ENCODE measurements at regions not wholly inside any gene's neighbourhood (a gene's known extent, or its start where the extent isn't known, plus 50 kb on each side); places are given as distances from the start of the nearest gene placed in this dataset.
"Not testable (repeated sequence)": the region's sequence is repeated elsewhere in the genome, so short reads cannot be mapped to it uniquely, and the experiment has no call there.

DNA sequence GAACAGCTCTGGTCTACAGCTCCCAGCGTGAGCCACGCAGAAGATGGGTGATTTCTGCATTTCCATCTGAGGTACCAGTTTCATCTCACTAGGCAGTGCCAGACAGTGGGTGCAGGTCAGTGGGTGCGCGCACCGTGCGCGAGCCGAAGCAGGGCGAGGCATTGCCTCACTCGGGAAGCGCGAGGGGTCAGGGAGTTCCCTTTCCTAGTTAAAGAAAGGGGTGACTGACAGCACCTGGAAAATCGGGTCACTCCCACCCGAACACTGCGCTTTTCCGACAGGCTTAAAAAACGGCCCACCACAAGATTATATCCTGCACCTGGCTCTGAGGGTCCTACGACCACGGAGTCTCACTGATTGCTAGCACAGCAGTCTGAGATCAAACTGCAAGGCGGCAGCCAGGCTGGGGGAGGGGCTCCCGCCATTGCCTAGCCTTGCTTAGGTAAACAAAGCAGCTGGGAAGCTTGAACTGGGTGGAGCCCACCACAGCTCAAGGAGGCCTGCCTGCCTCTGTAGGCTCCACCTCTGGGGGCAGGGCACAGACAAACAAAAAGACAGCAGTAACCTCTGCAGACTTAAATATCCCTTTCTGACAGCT is 325.0 kb upstream of the CHST9 start:
- TF ChIP-seq, protein P1, sequence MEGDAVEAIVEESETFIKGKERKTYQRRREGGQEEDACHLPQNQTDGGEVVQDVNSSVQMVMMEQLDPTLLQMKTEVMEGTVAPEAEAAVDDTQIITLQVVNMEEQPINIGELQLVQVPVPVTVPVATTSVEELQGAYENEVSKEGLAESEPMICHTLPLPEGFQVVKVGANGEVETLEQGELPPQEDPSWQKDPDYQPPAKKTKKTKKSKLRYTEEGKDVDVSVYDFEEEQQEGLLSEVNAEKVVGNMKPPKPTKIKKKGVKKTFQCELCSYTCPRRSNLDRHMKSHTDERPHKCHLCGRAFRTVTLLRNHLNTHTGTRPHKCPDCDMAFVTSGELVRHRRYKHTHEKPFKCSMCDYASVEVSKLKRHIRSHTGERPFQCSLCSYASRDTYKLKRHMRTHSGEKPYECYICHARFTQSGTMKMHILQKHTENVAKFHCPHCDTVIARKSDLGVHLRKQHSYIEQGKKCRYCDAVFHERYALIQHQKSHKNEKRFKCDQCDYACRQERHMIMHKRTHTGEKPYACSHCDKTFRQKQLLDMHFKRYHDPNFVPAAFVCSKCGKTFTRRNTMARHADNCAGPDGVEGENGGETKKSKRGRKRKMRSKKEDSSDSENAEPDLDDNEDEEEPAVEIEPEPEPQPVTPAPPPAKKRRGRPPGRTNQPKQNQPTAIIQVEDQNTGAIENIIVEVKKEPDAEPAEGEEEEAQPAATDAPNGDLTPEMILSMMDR (conservative IDR thresholded peaks at IDR 0.05 in 1 of 2, IDR thresholded peaks at IDR 0.05 in 1 of 2; ENCODE audit: low read depth in 1 of 2, low read length in 2 of 2): not testable (repeated sequence)
- not testable (repeated sequence) for TF ChIP-seq EZH2 (IDR thresholded peaks at IDR 0.05; ENCODE audit: low read length, missing control alignments)

All from fibroblast of lung (primary cell).